Naive thymus-derived CD4-positive, alpha-beta T cell (primary cell): ENCODE measurements at regions not wholly inside any gene's neighbourhood (a gene's known extent, or its start where the extent isn't known, plus 50 kb on each side); places are given as distances from the start of the nearest gene placed in this dataset.
A peak's percentile ranks its signal among the peaks of the same experiment; 100 is the strongest.

Experiments
- ATAC-seq: fragments of 150-1000 bp; cut with Tn5 transposase; 2 replicates; pipeline ENCODE4 v1.10.0; 2021; ENCODE audit warnings: mild to moderate bottlenecking, moderate library complexity
- CTCF ChIA-PET: fragments of 350-600 bp; sonication (Branson Sonifier 250); formaldehyde crosslinking; loops from one replicate; lab custom pipeline; 2021; ENCODE audit warnings: antibody characterized with exemption; lab: Charles Lee
- POLR2A ChIA-PET: fragments of 350-600 bp; sonication (Branson Sonifier 250); formaldehyde crosslinking; loops from one replicate; lab custom pipeline; 2021; ENCODE audit warnings: antibody characterized with exemption, inconsistent platforms; lab: Charles Lee
- DNase-seq, 9 donors: peaks; one replicate each; pipeline versions ENCODE4 v3.0.0 to v3.0.0-alpha.2; 2020 to 2022; ENCODE audit warnings: mixed read lengths in 1 of 9
- H3K27ac ChIP-seq: one replicate; pipeline ENCODE4 v1.7.0; 2013; ENCODE audit warnings: mild to moderate bottlenecking, low read depth, low read length, moderate library complexity
- H3K27me3 ChIP-seq, 2 donors: one replicate each; pipeline ENCODE4 v1.7.0; 2013; ENCODE audit warnings: low read length in 2 of 2, mild to moderate bottlenecking in 2 of 2, moderate library complexity in 2 of 2; ENCODE audit not compliant: control insufficient read depth in 2 of 2, insufficient read depth in 2 of 2
- H3K36me3 ChIP-seq, 3 experiments: 1 replicate in 2 of 3; 2 replicates in 1 of 3; pipeline ENCODE4 v1.7.0; 2013; ENCODE audit warnings: low read length in 3 of 3, mild to moderate bottlenecking in 3 of 3, moderate library complexity in 1 of 3; ENCODE audit not compliant: insufficient read depth in 3 of 3, control insufficient read depth in 2 of 3
- H3K4me1 ChIP-seq, 2 donors: one replicate each; pipeline ENCODE4 v1.7.0; 2013; ENCODE audit warnings: low read length in 2 of 2, mild to moderate bottlenecking in 2 of 2, moderate library complexity in 1 of 2; ENCODE audit not compliant: control insufficient read depth in 2 of 2, insufficient read depth in 2 of 2
- H3K4me3 ChIP-seq: 2 replicates; pipeline ENCODE4 v1.7.0; 2013; ENCODE audit warnings: mild to moderate bottlenecking, low read length
- H3K9me3 ChIP-seq, 3 experiments: 1 replicate in 2 of 3; 2 replicates in 1 of 3; pipeline ENCODE4 v1.7.0; 2013; ENCODE audit warnings: low read length in 3 of 3; ENCODE audit not compliant: control insufficient read depth in 2 of 3
- H3K27ac Mint-ChIP-seq, 9 donors: one replicate each; pipeline ENCODE4 v1.8.0; 2020 to 2022; ENCODE audit warnings: mixed read lengths in 9 of 9, mild to moderate bottlenecking in 8 of 9, moderate library complexity in 5 of 9, inconsistent platforms in 2 of 9
- H3K27me3 Mint-ChIP-seq, 5 donors: one replicate each; pipeline ENCODE4 v1.8.0; 2021 to 2022; ENCODE audit warnings: mixed read lengths in 5 of 5, mild to moderate bottlenecking in 1 of 5
- H3K36me3 Mint-ChIP-seq, 5 donors: one replicate each; pipeline ENCODE4 v1.8.0; 2020 to 2022; ENCODE audit warnings: mixed read lengths in 5 of 5, mild to moderate bottlenecking in 3 of 5, inconsistent platforms in 1 of 5
- H3K4me1 Mint-ChIP-seq, 7 donors: one replicate each; pipeline ENCODE4 v1.8.0; 2020 to 2022; ENCODE audit warnings: mixed read lengths in 7 of 7, mild to moderate bottlenecking in 3 of 7, inconsistent platforms in 1 of 7
- H3K4me3 Mint-ChIP-seq, 10 donors: one replicate each; pipeline ENCODE4 v1.8.0; 2020 to 2022; ENCODE audit warnings: mild to moderate bottlenecking in 10 of 10, mixed read lengths in 10 of 10, moderate library complexity in 6 of 10, inconsistent platforms in 2 of 10
- H3K9me3 Mint-ChIP-seq, 11 donors: one replicate each; pipeline ENCODE4 v1.8.0; 2020 to 2022; ENCODE audit warnings: mixed read lengths in 11 of 11, mild to moderate bottlenecking in 4 of 11, inconsistent platforms in 1 of 11, moderate library complexity in 1 of 11
- intact Hi-C, 2 donors: fragments of 100-400 bp; cut with micrococcal nuclease; formaldehyde crosslinking; loops; one replicate each; pipeline ENCODE4 v1.15.1; 2023

DNA sequence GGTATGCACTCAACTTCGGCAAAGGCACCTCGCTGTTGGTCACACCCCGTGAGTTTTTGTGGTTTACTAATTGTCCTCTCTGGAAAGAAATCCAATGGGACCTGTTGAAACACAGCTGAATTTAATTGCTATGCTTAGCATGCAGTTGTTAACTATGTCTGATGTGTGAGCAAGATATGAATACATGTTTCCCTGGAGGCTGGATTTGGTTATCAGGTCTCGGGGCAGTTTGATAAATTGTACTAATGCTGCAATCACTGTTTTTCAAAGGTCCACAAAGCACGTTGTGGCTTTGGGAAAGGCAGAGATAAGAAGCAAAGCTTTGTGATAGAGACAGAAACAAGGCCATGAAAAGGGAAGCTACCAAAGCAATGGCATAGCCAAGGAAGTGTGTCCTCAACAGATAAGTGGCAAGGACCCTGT lies 91.3 kb downstream of the DAD1 start:
- intact Hi-C loops: loop anchor here (5.0 to 10.0 kb wide), 5 partner anchors 183 to 650 kb away; no protein-coding TSS in a partner anchor
- DNase-seq: peak in 1 of 9 donors; percentile 0
- POLR2A ChIA-PET: interaction anchor here (0.9 to 36.7 kb wide), 8 partner anchors 1 to 646 kb away, joined by 4 to 709 read pairs (median 289); no protein-coding TSS in a partner anchor

GRCh38 chr14:22497144-22497423 lies 91.9 kb downstream of the DAD1 start:
- Mint-ChIP-seq H3K4me1 (peaks cover 4 to 49% (median 21%) of the 10 kb centered on the region in 7 donors), H3K9me3 (peaks cover 0 to 2% (median 0%) of the 10 kb centered on the region in 11 donors), H3K36me3 (peaks cover 0 to 84% (median 38%) of the 10 kb centered on the region in 5 donors), H3K27me3 (no peaks in the 10 kb centered on the region), H3K4me3 (peak overlapping the region; percentile 79 to 96 (median 89)), H3K27ac (peak overlapping the region; percentile 90 to 97 (median 95))
- ChIA-PET POLR2A (interaction anchor here (1.1 to 36.7 kb wide), 6 partner anchors 13 to 645 kb away, joined by 3 to 709 read pairs (median 289); partner anchors contain the start of gene DAD1), CTCF (interaction anchor here (0.9 to 1.3 kb wide), 4 partner anchors 9 to 275 kb away, joined by 3 to 4 read pairs (median 4); no protein-coding TSS in a partner anchor)
- intact Hi-C loops: loop anchor here (5.0 to 10.0 kb wide), 5 partner anchors 182 to 650 kb away; no protein-coding TSS in a partner anchor
- H3K36me3 ChIP-seq: peaks cover 0 to 9% (median 8%) of the 10 kb centered on the region in 3 experiments
- peak overlapping the region; percentile 90 for H3K27ac ChIP-seq
- no peaks in the 10 kb centered on the region for H3K9me3 ChIP-seq
- peak overlapping the region; percentile 67 for H3K4me3 ChIP-seq
- peaks cover 3 to 9% of the 10 kb centered on the region in 2 donors for H3K4me1 ChIP-seq
- H3K27me3 ChIP-seq: no peaks in the 10 kb centered on the region
- ATAC-seq: no peak
- no peak for DNase-seq

More for the DNA sequence above, 91.3 kb downstream of the DAD1 start:
- no peaks in the 10 kb centered on the region for H3K27me3 Mint-ChIP-seq
- H3K27me3 ChIP-seq: no peaks in the 10 kb centered on the region
- peaks cover under 1 to 87% (median 44%) of the 10 kb centered on the region in 5 donors for H3K36me3 Mint-ChIP-seq
- CTCF ChIA-PET: interaction anchor here (0.6 to 1.3 kb wide), 6 partner anchors 10 to 276 kb away, joined by 3 to 5 read pairs (median 4); no protein-coding TSS in a partner anchor
- peak overlapping the region; percentile 90 to 97 (median 95) for H3K27ac Mint-ChIP-seq
- no peaks in the 10 kb centered on the region for H3K9me3 ChIP-seq
- peak overlapping the region; percentile 90 for H3K27ac ChIP-seq
- peaks cover 4 to 55% (median 22%) of the 10 kb centered on the region in 7 donors for H3K4me1 Mint-ChIP-seq
- peaks cover 3 to 9% of the 10 kb centered on the region in 2 donors for H3K4me1 ChIP-seq
- peaks cover 0 to 9% (median 8%) of the 10 kb centered on the region in 3 experiments for H3K36me3 ChIP-seq
- peaks cover 0 to 2% (median 0%) of the 10 kb centered on the region in 11 donors for H3K9me3 Mint-ChIP-seq
- no peak for ATAC-seq
- H3K4me3 ChIP-seq: peak overlapping the region; percentile 67
- peak overlapping the region; percentile 79 to 96 (median 89) for H3K4me3 Mint-ChIP-seq

- peak overlapping the region; percentile 79 to 96 (median 89) for H3K4me3 Mint-ChIP-seq
- H3K4me1 Mint-ChIP-seq: peaks cover 6 to 56% (median 24%) of the 10 kb centered on the region in 7 donors
- peaks cover 0 to 84% (median 40%) of the 10 kb centered on the region in 5 donors for H3K36me3 Mint-ChIP-seq
- Histone ChIP-seq H3K4me3 (peak overlapping the region; percentile 67), H3K36me3 (peaks cover 0 to 9% (median 8%) of the 10 kb centered on the region in 3 experiments), H3K27me3 (no peaks in the 10 kb centered on the region), H3K9me3 (no peaks in the 10 kb centered on the region), H3K27ac (peak overlapping the region; percentile 90), H3K4me1 (peaks cover 0 to 6% of the 10 kb centered on the region in 2 donors)
- intact Hi-C loops: loop anchor here (5.0 to 10.0 kb wide), 10 partner anchors 172 to 647 kb away; no protein-coding TSS in a partner anchor
- peak overlapping the region; percentile 90 to 97 (median 95) for H3K27ac Mint-ChIP-seq
- POLR2A ChIA-PET: interaction anchor here (1.0 to 36.7 kb wide), 6 partner anchors 14 to 63 kb away, joined by 3 to 709 read pairs (median 292); no protein-coding TSS in a partner anchor
- CTCF ChIA-PET: interaction anchor here (1.0 kb wide), 1 partner anchor 66 kb away, joined by 3 read pairs; no protein-coding TSS in a partner anchor
- peaks cover 0 to 3% (median 0%) of the 10 kb centered on the region in 11 donors for H3K9me3 Mint-ChIP-seq
- DNase-seq: no peak
- no peaks in the 10 kb centered on the region for H3K27me3 Mint-ChIP-seq
- ATAC-seq: no peak
Measured at GRCh38 chr14:22494486-22495135, 94.4 kb downstream of the DAD1 start.

DNA sequence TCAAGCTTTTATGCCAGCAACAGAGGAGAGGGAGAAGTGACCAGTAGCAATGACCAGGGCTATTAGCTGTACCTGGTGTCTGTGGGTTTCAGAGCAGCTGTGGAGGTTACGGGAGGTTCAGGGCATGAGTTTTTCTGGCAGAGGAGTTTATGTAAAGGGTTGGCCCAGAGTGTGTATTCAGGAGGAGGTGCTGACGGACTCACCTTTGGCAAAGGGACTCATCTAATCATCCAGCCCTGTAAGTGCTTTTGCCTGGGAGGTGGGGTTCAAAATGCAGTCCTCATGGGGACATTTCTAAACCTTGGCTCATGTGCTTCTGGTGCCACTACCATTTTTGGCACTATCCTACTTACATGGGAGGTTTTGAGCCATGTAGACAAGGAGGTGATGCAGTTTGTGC lies 95.3 kb downstream of the DAD1 start:
- peaks cover 0 to 83% (median 36%) of the 10 kb centered on the region in 5 donors for H3K36me3 Mint-ChIP-seq
- no peak for ATAC-seq
- H3K4me3 ChIP-seq: peak overlapping the region; percentile 67

DNA sequence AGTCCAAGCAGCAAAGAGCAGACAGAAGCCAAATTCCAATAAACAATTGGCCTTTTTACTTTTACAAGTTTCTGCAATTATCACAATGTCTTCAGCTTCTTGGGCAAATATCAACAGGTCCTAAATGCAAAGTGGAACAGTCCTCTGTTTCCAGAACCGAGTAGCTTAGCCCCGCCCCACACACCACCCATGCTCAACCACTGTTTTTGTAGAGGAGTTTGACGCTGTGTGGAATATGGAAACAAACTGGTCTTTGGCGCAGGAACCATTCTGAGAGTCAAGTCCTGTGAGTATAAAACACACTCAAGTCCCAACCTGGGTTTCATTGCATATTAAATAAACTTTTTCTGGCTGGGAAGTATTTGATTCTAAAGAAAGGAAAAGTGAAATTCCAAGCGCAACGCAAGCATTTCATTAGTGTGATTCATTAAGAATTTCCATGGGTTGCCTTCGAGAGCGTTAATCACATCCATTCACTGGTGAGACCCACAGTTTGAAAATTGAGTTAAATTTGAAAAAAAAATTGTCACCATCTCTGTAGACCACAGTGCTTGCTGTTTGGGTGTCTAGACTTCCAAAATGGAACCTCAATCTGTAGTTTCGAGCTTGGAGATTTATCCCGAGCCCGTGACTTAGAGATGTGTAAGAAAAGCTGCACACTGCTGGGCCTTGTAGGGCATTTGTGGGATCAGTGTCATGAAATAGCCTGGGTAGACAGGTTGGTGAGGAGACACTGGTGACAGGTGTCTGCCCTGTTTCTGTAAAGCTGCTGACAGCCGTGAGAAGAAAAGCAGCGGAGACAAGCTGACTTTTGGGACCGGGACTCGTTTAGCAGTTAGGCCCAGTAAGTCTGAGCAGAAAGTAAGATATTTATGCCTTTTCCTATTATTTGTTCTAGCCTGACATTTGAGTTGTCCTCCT lies 96.1 kb downstream of the DAD1 start:
- POLR2A ChIA-PET: interaction anchor here (0.6 to 36.7 kb wide), 9 partner anchors 8 to 427 kb away, joined by 3 to 709 read pairs (median 4); no protein-coding TSS in a partner anchor
- CTCF ChIA-PET: interaction anchor here (0.8 kb wide), 1 partner anchor 348 kb away, joined by 3 read pairs; no protein-coding TSS in a partner anchor
- intact Hi-C loops: loop anchor here (2.0 to 10.0 kb wide), 7 partner anchors 171 to 626 kb away; no protein-coding TSS in a partner anchor
- ATAC-seq (no peak), DNase-seq (no peak)
- H3K36me3 Mint-ChIP-seq: peaks cover 0 to 82% (median 36%) of the 10 kb centered on the region in 5 donors
- H3K4me3 Mint-ChIP-seq: peak overlapping the region; percentile 79 to 96 (median 89)
- Histone ChIP-seq H3K27ac (peak overlapping the region; percentile 90), H3K9me3 (no peaks in the 10 kb centered on the region), H3K36me3 (peaks cover 0 to 9% (median 8%) of the 10 kb centered on the region in 3 experiments), H3K4me1 (peaks cover 0 to 4% of the 10 kb centered on the region in 2 donors), H3K27me3 (no peaks in the 10 kb centered on the region), H3K4me3 (peak overlapping the region; percentile 67)
- H3K27ac Mint-ChIP-seq: peak overlapping the region; percentile 90 to 97 (median 95)
- no peaks in the 10 kb centered on the region for H3K27me3 Mint-ChIP-seq
- peaks cover 6 to 61% (median 15%) of the 10 kb centered on the region in 7 donors for H3K4me1 Mint-ChIP-seq
- peaks cover 0 to 3% (median 0%) of the 10 kb centered on the region in 11 donors for H3K9me3 Mint-ChIP-seq

More for the DNA sequence above, 95.3 kb downstream of the DAD1 start:
- DNase-seq: no peak
- no peaks in the 10 kb centered on the region for H3K27me3 Mint-ChIP-seq
- peaks cover 6 to 52% (median 16%) of the 10 kb centered on the region in 7 donors for H3K4me1 Mint-ChIP-seq
- H3K27ac ChIP-seq: peak overlapping the region; percentile 90
- H3K36me3 ChIP-seq: peaks cover 0 to 9% (median 8%) of the 10 kb centered on the region in 3 experiments
- no peaks in the 10 kb centered on the region for H3K9me3 ChIP-seq
- no peaks in the 10 kb centered on the region for H3K27me3 ChIP-seq
- ChIA-PET CTCF (interaction anchor here (1.0 kb wide), 1 partner anchor 67 kb away, joined by 3 read pairs; no protein-coding TSS in a partner anchor), POLR2A (interaction anchor here (0.8 to 36.7 kb wide), 8 partner anchors 13 to 76 kb away, joined by 3 to 709 read pairs (median 6); no protein-coding TSS in a partner anchor)
- intact Hi-C loops: loop anchor here (2.0 to 10.0 kb wide), 7 partner anchors 171 to 626 kb away; no protein-coding TSS in a partner anchor
- H3K9me3 Mint-ChIP-seq: peaks cover 0 to 3% (median 0%) of the 10 kb centered on the region in 11 donors
- H3K4me1 ChIP-seq: peaks cover 0 to 4% of the 10 kb centered on the region in 2 donors
- peak overlapping the region; percentile 79 to 96 (median 89) for H3K4me3 Mint-ChIP-seq
- H3K27ac Mint-ChIP-seq: peak overlapping the region; percentile 90 to 97 (median 95)
